Testis (tissue), 2 donors: ENCODE measurements at regions not wholly inside any gene's neighbourhood (a gene's known extent, or its start where the extent isn't known, plus 50 kb on each side); places are given as distances from the start of the nearest gene placed in this dataset.

ENCODE experiments used
- POLR2A ChIP-seq: fragments of 450-650 bp; IDR thresholded peaks from one replicate; pipeline ENCODE4 v1.6.1; 2017; ENCODE audit warnings: antibody characterized with exemption, mild to moderate bottlenecking, moderate library complexity
- TF ChIP-seq, protein P1 (sequence below), 3 experiments: fragments of 450-650 bp in 2 of 3; fragments of 200-600 bp in 1 of 3; sonication (generic) in 1 of 3; IDR thresholded peaks; one replicate each; pipeline ENCODE4 v1.5.1; 2016 to 2019; ENCODE audit warnings: antibody characterized with exemption in 3 of 3, mild to moderate bottlenecking in 2 of 3, moderate library complexity in 1 of 3

DNA sequence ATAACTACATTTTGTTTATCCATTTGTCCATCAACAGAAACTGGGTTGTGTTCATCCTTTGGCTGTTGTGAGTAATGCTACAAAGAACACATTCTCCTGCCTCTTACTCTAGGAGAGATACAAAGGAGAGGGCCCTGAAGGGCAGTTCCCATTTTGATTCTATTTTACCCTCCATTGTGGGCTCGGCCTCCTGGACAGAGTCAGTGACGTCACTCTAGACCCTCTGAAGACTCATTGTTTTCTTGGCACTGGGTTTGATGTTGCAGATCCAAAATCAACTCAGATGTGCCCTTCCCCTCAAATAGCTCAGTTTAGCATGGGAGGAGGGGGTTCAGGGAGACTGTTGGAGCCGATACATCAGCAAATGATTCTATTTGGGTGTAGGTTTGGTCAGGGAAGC, 280.9 kb downstream of the UTP18 start:
- TF ChIP-seq POLR2A: no peak
- TF ChIP-seq, protein P1, sequence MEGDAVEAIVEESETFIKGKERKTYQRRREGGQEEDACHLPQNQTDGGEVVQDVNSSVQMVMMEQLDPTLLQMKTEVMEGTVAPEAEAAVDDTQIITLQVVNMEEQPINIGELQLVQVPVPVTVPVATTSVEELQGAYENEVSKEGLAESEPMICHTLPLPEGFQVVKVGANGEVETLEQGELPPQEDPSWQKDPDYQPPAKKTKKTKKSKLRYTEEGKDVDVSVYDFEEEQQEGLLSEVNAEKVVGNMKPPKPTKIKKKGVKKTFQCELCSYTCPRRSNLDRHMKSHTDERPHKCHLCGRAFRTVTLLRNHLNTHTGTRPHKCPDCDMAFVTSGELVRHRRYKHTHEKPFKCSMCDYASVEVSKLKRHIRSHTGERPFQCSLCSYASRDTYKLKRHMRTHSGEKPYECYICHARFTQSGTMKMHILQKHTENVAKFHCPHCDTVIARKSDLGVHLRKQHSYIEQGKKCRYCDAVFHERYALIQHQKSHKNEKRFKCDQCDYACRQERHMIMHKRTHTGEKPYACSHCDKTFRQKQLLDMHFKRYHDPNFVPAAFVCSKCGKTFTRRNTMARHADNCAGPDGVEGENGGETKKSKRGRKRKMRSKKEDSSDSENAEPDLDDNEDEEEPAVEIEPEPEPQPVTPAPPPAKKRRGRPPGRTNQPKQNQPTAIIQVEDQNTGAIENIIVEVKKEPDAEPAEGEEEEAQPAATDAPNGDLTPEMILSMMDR (IDR thresholded peaks at IDR 0.05): no peak
